ENCODE measurements at regions not wholly inside any gene's neighbourhood (a gene's known extent, or its start where the extent isn't known, plus 50 kb on each side); places are given as distances from the start of the nearest gene placed in this dataset.

- no peak for TF ChIP-seq POLR2A (IDR thresholded peaks at IDR 0.05)
- TF ChIP-seq, protein P1, sequence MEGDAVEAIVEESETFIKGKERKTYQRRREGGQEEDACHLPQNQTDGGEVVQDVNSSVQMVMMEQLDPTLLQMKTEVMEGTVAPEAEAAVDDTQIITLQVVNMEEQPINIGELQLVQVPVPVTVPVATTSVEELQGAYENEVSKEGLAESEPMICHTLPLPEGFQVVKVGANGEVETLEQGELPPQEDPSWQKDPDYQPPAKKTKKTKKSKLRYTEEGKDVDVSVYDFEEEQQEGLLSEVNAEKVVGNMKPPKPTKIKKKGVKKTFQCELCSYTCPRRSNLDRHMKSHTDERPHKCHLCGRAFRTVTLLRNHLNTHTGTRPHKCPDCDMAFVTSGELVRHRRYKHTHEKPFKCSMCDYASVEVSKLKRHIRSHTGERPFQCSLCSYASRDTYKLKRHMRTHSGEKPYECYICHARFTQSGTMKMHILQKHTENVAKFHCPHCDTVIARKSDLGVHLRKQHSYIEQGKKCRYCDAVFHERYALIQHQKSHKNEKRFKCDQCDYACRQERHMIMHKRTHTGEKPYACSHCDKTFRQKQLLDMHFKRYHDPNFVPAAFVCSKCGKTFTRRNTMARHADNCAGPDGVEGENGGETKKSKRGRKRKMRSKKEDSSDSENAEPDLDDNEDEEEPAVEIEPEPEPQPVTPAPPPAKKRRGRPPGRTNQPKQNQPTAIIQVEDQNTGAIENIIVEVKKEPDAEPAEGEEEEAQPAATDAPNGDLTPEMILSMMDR (IDR thresholded peaks at IDR 0.05) = no peak
These were observed 396.5 kb upstream of the MEF2C start for GRCh38 chr5:89279391-89280036.
